HG02623 (cell line): ENCODE measurements at regions not wholly inside any gene's neighbourhood (a gene's known extent, or its start where the extent isn't known, plus 50 kb on each side); places are given as distances from the start of the nearest gene placed in this dataset.
"Not testable (repeated sequence)": the region's sequence is repeated elsewhere in the genome, so short reads cannot be mapped to it uniquely, and the experiment has no call there.

Experiments
- ATAC-seq: cut with Tn5 transposase; IDR thresholded peaks from one replicate; pipeline ENCODE4 v1.9.1; 2021; ENCODE audit warnings: moderate library complexity; ENCODE audit not compliant: unreplicated experiment

- not testable (repeated sequence) for ATAC-seq
Measured at GRCh38 chr10:120109725-120110124, 217.2 kb downstream of the SEC23IP start.

DNA sequence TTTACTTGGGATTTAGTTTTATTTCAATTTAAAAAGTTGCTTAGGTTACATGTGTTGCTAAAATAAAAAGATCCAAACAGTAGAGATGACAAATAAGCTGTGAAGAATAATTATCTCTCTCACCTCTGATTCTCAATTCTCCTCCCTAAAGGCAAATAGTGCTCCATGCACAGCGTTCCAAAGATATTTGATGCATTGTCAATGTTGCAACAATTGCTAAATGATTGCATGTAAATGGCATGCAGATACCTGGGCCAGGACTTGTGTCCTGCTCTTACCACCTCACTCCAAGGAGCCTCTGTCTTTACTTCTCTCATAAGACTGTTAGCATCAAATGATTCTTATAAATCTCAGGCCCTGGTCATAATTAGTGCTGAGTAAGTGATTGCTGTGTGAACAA is 217.7 kb downstream of the SEC23IP start:
- no peak for ATAC-seq

- ATAC-seq = no peak
Measured at GRCh38 chr10:120111628-120112027, 219.1 kb downstream of the SEC23IP start.

DNA sequence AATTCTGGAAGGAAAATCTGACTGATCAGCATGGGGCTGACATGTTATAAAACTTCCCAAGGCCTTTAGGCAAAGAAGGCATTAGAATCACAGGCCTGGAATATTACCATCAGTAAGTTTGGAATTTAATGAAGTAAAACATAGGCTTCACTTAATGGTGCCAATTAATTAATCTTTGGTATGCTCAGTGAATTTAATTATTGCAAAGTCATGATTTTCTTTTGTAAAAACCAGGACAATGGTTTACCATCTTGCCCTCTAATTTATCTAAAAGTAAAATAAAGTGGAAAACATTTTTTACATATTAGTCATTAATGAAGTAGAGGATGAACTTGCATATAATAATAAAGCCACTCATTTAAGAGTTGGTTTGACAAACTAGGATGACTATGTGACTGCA is 220.3 kb downstream of the SEC23IP start:
- ATAC-seq = no peak

DNA sequence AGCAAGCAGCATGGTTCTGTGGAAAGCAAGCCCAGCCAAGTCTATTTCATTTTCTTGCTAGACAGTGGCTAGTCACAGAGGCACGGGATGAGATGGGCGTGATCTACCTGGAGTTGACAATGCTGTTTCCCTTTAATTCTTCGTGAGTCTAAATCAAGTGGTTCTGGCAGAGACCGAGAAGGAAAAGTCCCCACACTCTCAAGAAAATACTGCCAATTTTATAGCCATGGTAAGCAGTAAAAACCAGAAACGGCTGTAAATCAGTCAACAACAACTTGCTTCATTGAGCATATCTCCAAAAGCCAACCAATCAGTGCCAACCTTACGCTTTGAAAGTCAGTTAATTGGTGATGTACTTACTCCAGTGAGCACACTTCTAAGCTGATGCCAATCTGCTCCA is 223.4 kb downstream of the SEC23IP start:
- ATAC-seq = no peak

- no peak for ATAC-seq
Measured at GRCh38 chr10:120121768-120122167, 229.2 kb downstream of the SEC23IP start.

DNA sequence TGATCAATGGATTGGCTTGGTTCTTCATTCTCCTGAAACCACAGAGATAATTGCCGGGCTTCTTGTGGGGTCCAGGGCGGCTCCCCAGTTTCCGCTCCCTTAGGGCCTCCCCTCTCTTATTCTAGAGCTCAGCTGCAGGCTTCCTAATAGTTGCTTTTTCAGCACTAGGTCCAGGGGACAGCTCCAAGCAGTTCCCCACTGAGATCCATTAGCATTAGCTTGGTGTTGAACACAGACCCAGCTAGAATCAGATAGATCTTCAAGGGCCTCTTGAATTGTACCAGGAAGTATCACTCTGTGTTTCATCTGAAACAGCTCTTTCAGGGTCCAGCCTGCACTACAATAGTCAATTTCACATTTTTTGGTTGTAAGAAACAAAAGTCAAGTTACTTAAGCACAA is 238.7 kb downstream of the SEC23IP start:
- ATAC-seq = no peak

DNA sequence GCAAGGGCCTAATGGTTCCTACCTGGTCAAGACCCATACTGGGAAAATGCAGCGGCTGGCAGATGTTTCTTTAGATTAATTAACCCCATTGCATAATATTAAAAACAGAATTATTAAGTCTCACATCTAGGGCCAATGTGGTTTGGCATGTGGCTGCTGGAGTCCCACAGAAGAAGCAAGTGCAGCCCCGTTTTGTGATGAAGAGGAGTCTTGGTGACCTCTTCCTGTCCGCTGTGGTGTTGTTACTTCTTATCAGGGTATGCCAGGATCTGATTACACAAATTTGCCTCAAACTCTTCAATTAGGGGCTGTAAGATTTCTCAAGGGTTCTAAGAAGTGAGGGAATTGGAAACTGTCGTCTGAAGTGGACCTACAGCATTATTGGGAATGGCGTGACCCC is 240.3 kb downstream of the SEC23IP start:
- no peak for ATAC-seq

DNA sequence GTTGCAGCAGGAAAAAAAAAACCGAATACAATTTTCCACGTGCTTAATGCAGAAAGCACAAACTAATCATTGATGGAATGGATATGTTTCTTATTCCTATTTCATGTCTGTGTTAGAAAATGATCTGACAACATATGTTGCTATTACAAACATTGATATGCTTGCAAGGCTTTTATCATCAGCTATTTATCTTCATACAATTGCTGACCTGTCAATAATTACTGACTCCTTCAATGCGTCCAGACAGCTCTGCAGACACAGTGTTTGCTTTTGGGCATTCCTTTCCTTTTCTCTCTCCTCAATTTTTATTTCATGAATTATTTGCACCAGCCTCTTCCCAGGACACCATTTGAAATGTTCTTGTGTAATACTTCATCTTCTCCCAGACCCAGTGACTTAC is 246.2 kb downstream of the SEC23IP start:
- no peak for ATAC-seq

DNA sequence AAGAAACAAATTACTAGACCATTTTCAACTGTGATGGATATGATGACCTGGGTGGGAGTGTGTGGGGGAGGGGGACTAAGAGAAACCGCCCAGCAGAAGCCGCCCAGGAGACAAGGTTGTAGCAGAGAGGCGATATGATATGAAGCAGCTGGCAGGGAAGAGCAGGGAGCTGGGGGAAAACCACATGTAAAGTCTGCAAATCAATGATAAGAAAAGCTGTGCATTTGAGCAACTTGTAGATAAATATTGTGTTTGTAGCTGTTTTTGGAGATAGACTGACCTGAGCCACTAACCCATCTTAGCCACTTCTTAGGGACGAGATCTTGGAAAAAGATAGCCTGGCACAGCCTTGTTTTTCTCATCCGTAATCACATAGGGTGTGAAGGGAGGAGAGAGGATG is 252.6 kb downstream of the SEC23IP start:
- ATAC-seq = no peak

DNA sequence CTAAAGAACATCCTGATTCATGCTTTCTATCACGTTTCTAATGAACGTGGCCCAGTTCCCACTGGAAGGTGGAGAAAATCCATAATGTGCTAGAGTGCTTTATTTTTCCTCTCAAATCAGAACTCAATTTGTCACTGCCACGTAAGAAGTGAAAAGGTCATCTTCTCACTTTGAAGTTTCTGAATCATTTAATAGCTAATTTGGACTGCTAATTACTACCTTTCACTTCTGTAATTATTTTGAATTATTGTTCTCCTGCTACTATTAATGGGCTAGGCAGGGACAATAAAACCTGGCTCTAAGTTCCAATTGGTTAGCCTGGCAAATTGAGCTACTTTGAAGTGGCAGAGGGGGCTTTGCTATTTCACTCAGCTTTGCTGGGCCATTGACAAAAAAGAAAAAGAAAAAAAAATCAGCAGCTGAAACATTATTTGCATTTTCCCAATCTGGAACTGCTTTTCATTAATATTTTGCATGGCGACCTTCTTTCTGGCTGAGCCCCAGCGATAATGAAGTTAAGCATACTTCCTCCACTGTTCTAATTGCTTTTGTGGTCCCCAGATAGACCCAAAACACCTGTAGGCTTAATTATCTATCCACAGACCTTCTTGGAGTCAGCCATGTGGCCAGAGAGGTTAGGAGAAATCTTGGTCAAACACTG is 264.2 kb downstream of the SEC23IP start:
- no peak for ATAC-seq

GRCh38 chr10:120161111-120161510 is 268.6 kb downstream of the SEC23IP start:
- ATAC-seq = no peak

GRCh38 chr10:120162471-120162870 is 269.9 kb downstream of the SEC23IP start:
- no peak for ATAC-seq

GRCh38 chr10:120172356-120172755 is 279.8 kb downstream of the SEC23IP start:
- no peak for ATAC-seq

DNA sequence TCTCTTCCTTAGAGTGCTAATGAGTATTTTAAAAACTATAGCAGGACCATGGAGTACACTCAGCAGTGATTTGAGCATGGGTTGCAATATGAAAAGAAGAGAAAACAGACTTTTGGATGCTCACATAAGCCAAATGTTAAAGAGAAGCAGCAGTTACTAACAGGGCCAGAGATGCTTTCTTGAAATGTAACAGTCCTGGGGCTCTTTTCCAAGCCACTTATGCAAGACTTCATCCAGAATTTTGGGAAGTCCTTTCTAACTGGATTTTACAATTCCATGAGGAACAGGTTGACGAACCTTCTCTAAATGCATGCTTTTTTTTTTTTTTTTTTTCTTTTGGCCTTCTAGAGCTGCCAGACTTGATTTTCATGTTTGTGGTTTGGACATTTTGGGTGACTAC is 282.0 kb downstream of the SEC23IP start:
- ATAC-seq = no peak

- ATAC-seq = no peak
Measured at GRCh38 chr10:120177330-120177729, 279.7 kb upstream of the PLPP4 start.

GRCh38 chr10:120180160-120180559 is 276.9 kb upstream of the PLPP4 start:
- ATAC-seq = no peak

GRCh38 chr10:120181154-120181553 is 275.9 kb upstream of the PLPP4 start:
- no peak for ATAC-seq

GRCh38 chr10:120182431-120182830 is 274.6 kb upstream of the PLPP4 start:
- no peak for ATAC-seq

GRCh38 chr10:120183546-120183945 is 273.5 kb upstream of the PLPP4 start:
- ATAC-seq = no peak

GRCh38 chr10:120184547-120185337 is 272.3 kb upstream of the PLPP4 start:
- no peak for ATAC-seq

- ATAC-seq = no peak
Measured at GRCh38 chr10:120186506-120186905, 270.5 kb upstream of the PLPP4 start.

DNA sequence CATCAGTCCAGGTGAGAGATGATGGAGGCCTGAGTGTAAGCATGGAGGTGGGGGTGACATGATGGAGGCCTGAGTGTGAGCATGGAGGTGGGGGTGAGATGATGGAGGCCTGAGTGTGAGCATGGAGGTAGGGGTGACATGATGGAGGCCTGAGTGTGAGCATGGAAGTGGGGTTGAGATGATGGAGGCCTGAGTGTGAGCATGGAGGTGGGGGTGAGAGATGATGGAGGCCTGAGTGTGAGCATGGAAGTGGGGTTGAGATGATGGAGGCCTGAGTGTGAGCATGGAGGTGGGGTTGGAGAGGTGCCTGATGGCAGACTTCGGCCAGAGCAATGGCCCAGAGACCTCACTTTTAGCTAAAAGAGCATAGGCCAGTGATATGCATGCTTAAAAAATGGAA is 269.9 kb upstream of the PLPP4 start:
- ATAC-seq = not testable (repeated sequence)
